Activated CD8-positive, alpha-beta memory T cell treated with anti-CD3 and anti-CD28 coated beads for 48 hours (primary cell): ENCODE measurements at regions not wholly inside any gene's neighbourhood (a gene's known extent, or its start where the extent isn't known, plus 50 kb on each side); places are given as distances from the start of the nearest gene placed in this dataset.

Source experiments
- DNase-seq, 3 experiments: peaks; one replicate each; pipeline ENCODE4 v3.0.0-alpha.2; 2020; ENCODE audit warnings: low read depth in 2 of 3, low spot score in 2 of 3

GRCh38 chr19:28943651-28944050 lies 269.3 kb downstream of the UQCRFS1 start:
- DNase-seq = no peak

- DNase-seq = no peak
Measured at GRCh38 chr19:28941833-28942232, 271.1 kb downstream of the UQCRFS1 start.

- no peak for DNase-seq
Measured at GRCh38 chr19:28940751-28941500, 272.0 kb downstream of the UQCRFS1 start.

- DNase-seq = no peak
Measured at GRCh38 chr19:28939236-28939635, 273.7 kb downstream of the UQCRFS1 start.

- DNase-seq = no peak
Measured at GRCh38 chr19:28936001-28936400, 276.9 kb downstream of the UQCRFS1 start.

GRCh38 chr19:28934631-28935030 lies 278.3 kb downstream of the UQCRFS1 start:
- no peak for DNase-seq

- no peak for DNase-seq
Measured at GRCh38 chr19:28933039-28933438, 279.9 kb downstream of the UQCRFS1 start.

GRCh38 chr19:28932446-28932845 lies 280.5 kb downstream of the UQCRFS1 start:
- DNase-seq = no peak

GRCh38 chr19:28929006-28929405 lies 283.9 kb downstream of the UQCRFS1 start:
- DNase-seq = no peak

- DNase-seq = no peak
Measured at GRCh38 chr19:28927456-28927855, 285.5 kb downstream of the UQCRFS1 start.

GRCh38 chr19:28920269-28921066 lies 292.5 kb downstream of the UQCRFS1 start:
- no peak for DNase-seq

GRCh38 chr19:28917621-28918020 lies 295.3 kb downstream of the UQCRFS1 start:
- DNase-seq = no peak

GRCh38 chr19:28915737-28916460 lies 297.1 kb downstream of the UQCRFS1 start:
- DNase-seq = no peak

- DNase-seq = no peak
Measured at GRCh38 chr19:28915202-28915601, 297.7 kb downstream of the UQCRFS1 start.

GRCh38 chr19:28914173-28914572 lies 298.8 kb downstream of the UQCRFS1 start:
- no peak for DNase-seq

- DNase-seq = no peak
Measured at GRCh38 chr19:28913626-28914025, 299.3 kb downstream of the UQCRFS1 start.

- DNase-seq = no peak
Measured at GRCh38 chr19:28908941-28909340, 304.0 kb downstream of the UQCRFS1 start.

- no peak for DNase-seq
Measured at GRCh38 chr19:28907534-28907933, 305.4 kb downstream of the UQCRFS1 start.

- no peak for DNase-seq
Measured at GRCh38 chr19:28905996-28906395, 307.0 kb downstream of the UQCRFS1 start.

- no peak for DNase-seq
Measured at GRCh38 chr19:28899703-28900102, 313.2 kb downstream of the UQCRFS1 start.

- DNase-seq = no peak
Measured at GRCh38 chr19:28898249-28898648, 314.7 kb downstream of the UQCRFS1 start.
